Osteoblast (primary cell): ENCODE measurements at regions not wholly inside any gene's neighbourhood (a gene's known extent, or its start where the extent isn't known, plus 50 kb on each side); places are given as distances from the start of the nearest gene placed in this dataset.

ENCODE experiments used
- DNase-seq: peaks from one replicate; pipeline ENCODE4 v3.0.0; 2011; ENCODE audit warnings: low spot score, mixed read lengths; ENCODE audit not compliant: insufficient read length; ENCODE audit errors: missing footprints
- H2AFZ ChIP-seq: 2 replicates; pipeline ENCODE4 v1.6.0; 2011; ENCODE audit warnings: mild to moderate bottlenecking, low read length
- H3K27ac ChIP-seq: 2 replicates; pipeline ENCODE4 v1.5.1; 2011; ENCODE audit warnings: mild to moderate bottlenecking, low read depth, low read length, moderate library complexity
- H3K27me3 ChIP-seq: 2 replicates; pipeline ENCODE4 v1.6.0; 2012; ENCODE audit warnings: mild to moderate bottlenecking, control low read depth, inconsistent platforms, low read length, moderate library complexity; ENCODE audit not compliant: insufficient read depth
- H3K36me3 ChIP-seq: 2 replicates; pipeline ENCODE4 v1.5.1; 2011; ENCODE audit warnings: mild to moderate bottlenecking, low read length, control low read depth, moderate library complexity; ENCODE audit not compliant: insufficient read depth
- H3K4me1 ChIP-seq: 2 replicates; pipeline ENCODE4 v1.5.1; 2011; ENCODE audit warnings: mild to moderate bottlenecking, low read length, control low read depth, moderate library complexity; ENCODE audit not compliant: insufficient read depth
- H3K4me2 ChIP-seq: 2 replicates; pipeline ENCODE4 v1.6.0; 2011; ENCODE audit warnings: mild to moderate bottlenecking, low read length; ENCODE audit not compliant: insufficient read depth
- H3K4me3 ChIP-seq: fragments of 200-600 bp; sonication (generic); 3 replicates; pipeline ENCODE4 v1.5.1; 2012; ENCODE audit warnings: mild to moderate bottlenecking, low read length, inconsistent platforms; ENCODE audit not compliant: insufficient read depth
- H3K79me2 ChIP-seq: 2 replicates; pipeline ENCODE4 v1.6.0; 2012; ENCODE audit warnings: mild to moderate bottlenecking, low read length, control low read depth, inconsistent platforms; ENCODE audit not compliant: insufficient read depth
- H3K9me3 ChIP-seq: 2 replicates; pipeline ENCODE4 v1.5.1; 2011; ENCODE audit warnings: low read depth, low read length, control low read depth
- H4K20me1 ChIP-seq: 2 replicates; pipeline ENCODE4 v1.6.0; 2012; ENCODE audit warnings: mild to moderate bottlenecking, low read length, control low read depth; ENCODE audit not compliant: insufficient read depth
- CTCF ChIP-seq: IDR thresholded peaks from 2 replicates; pipeline ENCODE4 v1.5.1; 2011; ENCODE audit warnings: mild to moderate bottlenecking, low read depth, low read length, moderate library complexity; ENCODE audit errors: extremely low read depth

- Histone ChIP-seq H4K20me1 (no peaks in the 10 kb centered on the region), H3K79me2 (no peaks in the 10 kb centered on the region), H3K4me3 (no peak overlapping the region), H2AFZ (no peak overlapping the region), H3K4me2 (no peak overlapping the region), H3K27me3 (no peaks in the 10 kb centered on the region), H3K9me3 (no peaks in the 10 kb centered on the region), H3K4me1 (no peaks in the 10 kb centered on the region), H3K36me3 (no peaks in the 10 kb centered on the region), H3K27ac (no peak overlapping the region)
- no peak for DNase-seq
- TF ChIP-seq CTCF: no peak
These were observed 338.8 kb upstream of the CDH4 start for GRCh38 chr20:60913298-60913697.

- Histone ChIP-seq H3K9me3 (no peaks in the 10 kb centered on the region), H3K27me3 (no peaks in the 10 kb centered on the region), H3K4me2 (no peak overlapping the region), H3K4me3 (no peak overlapping the region), H3K79me2 (no peaks in the 10 kb centered on the region), H2AFZ (no peak overlapping the region), H4K20me1 (no peaks in the 10 kb centered on the region), H3K4me1 (no peaks in the 10 kb centered on the region), H3K27ac (no peak overlapping the region), H3K36me3 (no peaks in the 10 kb centered on the region)
- no peak for DNase-seq
- TF ChIP-seq CTCF: no peak
These were observed 330.9 kb upstream of the CDH4 start for GRCh38 chr20:60921022-60921622.

GRCh38 chr20:60926831-60927230 lies 325.2 kb upstream of the CDH4 start:
- no peak overlapping the region for H3K4me2 ChIP-seq
- H3K79me2 ChIP-seq: no peaks in the 10 kb centered on the region
- no peak overlapping the region for H3K4me3 ChIP-seq
- H3K36me3 ChIP-seq: no peaks in the 10 kb centered on the region
- H3K27me3 ChIP-seq: no peaks in the 10 kb centered on the region
- H3K9me3 ChIP-seq: no peaks in the 10 kb centered on the region
- no peak for DNase-seq
- H2AFZ ChIP-seq: no peak overlapping the region
- TF ChIP-seq CTCF: no peak
- H3K4me1 ChIP-seq: no peaks in the 10 kb centered on the region
- H3K27ac ChIP-seq: no peak overlapping the region
- no peaks in the 10 kb centered on the region for H4K20me1 ChIP-seq

GRCh38 chr20:60928341-60928740 lies 323.7 kb upstream of the CDH4 start:
- Histone ChIP-seq H3K9me3 (no peaks in the 10 kb centered on the region), H3K36me3 (no peaks in the 10 kb centered on the region), H3K4me3 (no peak overlapping the region), H3K27me3 (no peaks in the 10 kb centered on the region), H3K27ac (no peak overlapping the region), H4K20me1 (no peaks in the 10 kb centered on the region), H3K4me2 (no peak overlapping the region), H2AFZ (no peak overlapping the region), H3K4me1 (no peaks in the 10 kb centered on the region), H3K79me2 (no peaks in the 10 kb centered on the region)
- TF ChIP-seq CTCF: no peak
- DNase-seq: no peak
